ENCODE measurements at regions not wholly inside any gene's neighbourhood (a gene's known extent, or its start where the extent isn't known, plus 50 kb on each side); places are given as distances from the start of the nearest gene placed in this dataset.

DNA sequence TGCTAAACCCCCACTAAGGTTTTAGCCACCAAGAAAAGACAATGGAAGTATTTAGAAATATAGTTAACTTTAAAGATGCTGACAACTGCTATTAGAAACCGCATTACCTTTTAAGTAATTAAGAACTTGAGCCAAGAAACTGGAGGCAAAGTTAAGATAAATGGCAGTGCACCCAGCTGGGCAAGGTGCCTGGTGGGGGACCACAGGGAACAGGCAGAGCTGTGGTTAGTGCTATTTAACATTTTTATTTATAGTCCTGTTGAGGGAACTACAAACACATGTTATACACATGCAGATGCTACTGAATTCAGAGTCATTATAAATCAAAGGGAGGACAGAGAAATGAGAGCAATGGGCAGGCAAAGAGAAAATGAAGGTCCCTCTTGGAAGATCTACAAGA is 447.9 kb downstream of the TFAP2B start (continued):
- TF ChIP-seq, protein P1, sequence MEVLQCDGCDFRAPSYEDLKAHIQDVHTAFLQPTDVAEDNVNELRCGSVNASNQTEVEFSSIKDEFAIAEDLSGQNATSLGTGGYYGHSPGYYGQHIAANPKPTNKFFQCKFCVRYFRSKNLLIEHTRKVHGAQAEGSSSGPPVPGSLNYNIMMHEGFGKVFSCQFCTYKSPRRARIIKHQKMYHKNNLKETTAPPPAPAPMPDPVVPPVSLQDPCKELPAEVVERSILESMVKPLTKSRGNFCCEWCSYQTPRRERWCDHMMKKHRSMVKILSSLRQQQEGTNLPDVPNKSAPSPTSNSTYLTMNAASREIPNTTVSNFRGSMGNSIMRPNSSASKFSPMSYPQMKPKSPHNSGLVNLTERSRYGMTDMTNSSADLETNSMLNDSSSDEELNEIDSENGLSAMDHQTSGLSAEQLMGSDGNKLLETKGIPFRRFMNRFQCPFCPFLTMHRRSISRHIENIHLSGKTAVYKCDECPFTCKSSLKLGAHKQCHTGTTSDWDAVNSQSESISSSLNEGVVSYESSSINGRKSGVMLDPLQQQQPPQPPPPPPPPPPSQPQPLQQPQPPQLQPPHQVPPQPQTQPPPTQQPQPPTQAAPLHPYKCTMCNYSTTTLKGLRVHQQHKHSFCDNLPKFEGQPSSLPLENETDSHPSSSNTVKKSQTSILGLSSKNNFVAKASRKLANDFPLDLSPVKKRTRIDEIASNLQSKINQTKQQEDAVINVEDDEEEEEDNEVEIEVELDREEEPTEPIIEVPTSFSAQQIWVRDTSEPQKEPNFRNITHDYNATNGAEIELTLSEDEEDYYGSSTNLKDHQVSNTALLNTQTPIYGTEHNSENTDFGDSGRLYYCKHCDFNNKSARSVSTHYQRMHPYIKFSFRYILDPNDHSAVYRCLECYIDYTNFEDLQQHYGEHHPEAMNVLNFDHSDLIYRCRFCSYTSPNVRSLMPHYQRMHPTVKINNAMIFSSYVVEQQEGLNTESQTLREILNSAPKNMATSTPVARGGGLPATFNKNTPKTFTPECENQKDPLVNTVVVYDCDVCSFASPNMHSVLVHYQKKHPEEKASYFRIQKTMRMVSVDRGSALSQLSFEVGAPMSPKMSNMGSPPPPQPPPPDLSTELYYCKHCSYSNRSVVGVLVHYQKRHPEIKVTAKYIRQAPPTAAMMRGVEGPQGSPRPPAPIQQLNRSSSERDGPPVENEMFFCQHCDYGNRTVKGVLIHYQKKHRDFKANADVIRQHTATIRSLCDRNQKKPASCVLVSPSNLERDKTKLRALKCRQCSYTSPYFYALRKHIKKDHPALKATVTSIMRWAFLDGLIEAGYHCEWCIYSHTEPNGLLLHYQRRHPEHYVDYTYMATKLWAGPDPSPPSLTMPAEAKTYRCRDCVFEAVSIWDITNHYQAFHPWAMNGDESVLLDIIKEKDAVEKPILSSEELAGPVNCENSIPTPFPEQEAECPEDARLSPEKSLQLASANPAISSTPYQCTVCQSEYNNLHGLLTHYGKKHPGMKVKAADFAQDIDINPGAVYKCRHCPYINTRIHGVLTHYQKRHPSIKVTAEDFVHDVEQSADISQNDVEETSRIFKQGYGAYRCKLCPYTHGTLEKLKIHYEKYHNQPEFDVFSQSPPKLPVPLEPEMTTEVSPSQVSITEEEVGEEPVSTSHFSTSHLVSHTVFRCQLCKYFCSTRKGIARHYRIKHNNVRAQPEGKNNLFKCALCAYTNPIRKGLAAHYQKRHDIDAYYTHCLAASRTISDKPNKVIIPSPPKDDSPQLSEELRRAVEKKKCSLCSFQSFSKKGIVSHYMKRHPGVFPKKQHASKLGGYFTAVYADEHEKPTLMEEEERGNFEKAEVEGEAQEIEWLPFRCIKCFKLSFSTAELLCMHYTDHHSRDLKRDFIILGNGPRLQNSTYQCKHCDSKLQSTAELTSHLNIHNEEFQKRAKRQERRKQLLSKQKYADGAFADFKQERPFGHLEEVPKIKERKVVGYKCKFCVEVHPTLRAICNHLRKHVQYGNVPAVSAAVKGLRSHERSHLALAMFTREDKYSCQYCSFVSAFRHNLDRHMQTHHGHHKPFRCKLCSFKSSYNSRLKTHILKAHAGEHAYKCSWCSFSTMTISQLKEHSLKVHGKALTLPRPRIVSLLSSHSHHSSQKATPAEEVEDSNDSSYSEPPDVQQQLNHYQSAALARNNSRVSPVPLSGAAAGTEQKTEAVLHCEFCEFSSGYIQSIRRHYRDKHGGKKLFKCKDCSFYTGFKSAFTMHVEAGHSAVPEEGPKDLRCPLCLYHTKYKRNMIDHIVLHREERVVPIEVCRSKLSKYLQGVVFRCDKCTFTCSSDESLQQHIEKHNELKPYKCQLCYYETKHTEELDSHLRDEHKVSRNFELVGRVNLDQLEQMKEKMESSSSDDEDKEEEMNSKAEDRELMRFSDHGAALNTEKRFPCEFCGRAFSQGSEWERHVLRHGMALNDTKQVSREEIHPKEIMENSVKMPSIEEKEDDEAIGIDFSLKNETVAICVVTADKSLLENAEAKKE (CRISPR knock-in tag; IDR thresholded peaks at IDR 0.05), result no peak
- TF ChIP-seq CREB1 (CRISPR knock-in tag; IDR thresholded peaks at IDR 0.05; ENCODE audit: low read depth), result no peak
- TF ChIP-seq ZNF114 (CRISPR knock-in tag; IDR thresholded peaks at IDR 0.05), result no peak
- TF ChIP-seq POLR2AphosphoS5 (IDR thresholded peaks at IDR 0.05; ENCODE audit: low read depth), result no peak
- no peak for TF ChIP-seq JUNB (IDR thresholded peaks at IDR 0.05; ENCODE audit: unreplicated experiment)

DNA sequence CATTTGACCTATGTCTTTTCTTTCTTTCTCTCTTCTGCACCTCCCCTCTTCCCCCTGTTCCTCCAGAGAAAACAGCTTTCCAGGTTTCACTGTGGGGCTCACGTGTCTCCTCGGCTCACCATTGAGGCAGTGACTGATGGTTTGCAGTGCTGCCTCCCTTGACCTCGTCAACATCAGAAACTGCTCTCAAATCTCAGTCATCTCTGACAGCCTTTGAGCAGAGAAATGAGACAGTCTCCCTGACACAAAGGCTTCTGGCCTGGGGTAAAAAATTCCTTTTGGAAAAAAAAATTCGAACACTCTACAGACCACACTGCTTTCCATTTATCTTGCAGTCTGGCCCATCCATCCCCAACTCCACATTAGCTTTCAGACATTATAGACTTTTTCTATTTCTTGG is 450.0 kb downstream of the TFAP2B start:
- no peak overlapping the region for H3K27ac Mint-ChIP-seq
- no peak overlapping the region for H3K4me3 ChIP-seq
- H3K4me1 ChIP-seq (ENCODE audit: insufficient read depth), result no peaks in the 10 kb centered on the region; the same call in 1 of the 2 replicates
- TF ChIP-seq, protein P2, sequence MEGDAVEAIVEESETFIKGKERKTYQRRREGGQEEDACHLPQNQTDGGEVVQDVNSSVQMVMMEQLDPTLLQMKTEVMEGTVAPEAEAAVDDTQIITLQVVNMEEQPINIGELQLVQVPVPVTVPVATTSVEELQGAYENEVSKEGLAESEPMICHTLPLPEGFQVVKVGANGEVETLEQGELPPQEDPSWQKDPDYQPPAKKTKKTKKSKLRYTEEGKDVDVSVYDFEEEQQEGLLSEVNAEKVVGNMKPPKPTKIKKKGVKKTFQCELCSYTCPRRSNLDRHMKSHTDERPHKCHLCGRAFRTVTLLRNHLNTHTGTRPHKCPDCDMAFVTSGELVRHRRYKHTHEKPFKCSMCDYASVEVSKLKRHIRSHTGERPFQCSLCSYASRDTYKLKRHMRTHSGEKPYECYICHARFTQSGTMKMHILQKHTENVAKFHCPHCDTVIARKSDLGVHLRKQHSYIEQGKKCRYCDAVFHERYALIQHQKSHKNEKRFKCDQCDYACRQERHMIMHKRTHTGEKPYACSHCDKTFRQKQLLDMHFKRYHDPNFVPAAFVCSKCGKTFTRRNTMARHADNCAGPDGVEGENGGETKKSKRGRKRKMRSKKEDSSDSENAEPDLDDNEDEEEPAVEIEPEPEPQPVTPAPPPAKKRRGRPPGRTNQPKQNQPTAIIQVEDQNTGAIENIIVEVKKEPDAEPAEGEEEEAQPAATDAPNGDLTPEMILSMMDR (conservative IDR thresholded peaks at IDR 0.05; ENCODE audit: low read depth in 2 of 2), result no peak
- TF ChIP-seq STAT1 (IDR thresholded peaks at IDR 0.05; ENCODE audit: unreplicated experiment) (no peak), CREB1 (CRISPR knock-in tag; IDR thresholded peaks at IDR 0.05; ENCODE audit: low read depth) (no peak), EZH2 (IDR thresholded peaks at IDR 0.05; ENCODE audit: low read depth, unreplicated experiment) (no peak)
- TF ChIP-seq, protein P3, sequence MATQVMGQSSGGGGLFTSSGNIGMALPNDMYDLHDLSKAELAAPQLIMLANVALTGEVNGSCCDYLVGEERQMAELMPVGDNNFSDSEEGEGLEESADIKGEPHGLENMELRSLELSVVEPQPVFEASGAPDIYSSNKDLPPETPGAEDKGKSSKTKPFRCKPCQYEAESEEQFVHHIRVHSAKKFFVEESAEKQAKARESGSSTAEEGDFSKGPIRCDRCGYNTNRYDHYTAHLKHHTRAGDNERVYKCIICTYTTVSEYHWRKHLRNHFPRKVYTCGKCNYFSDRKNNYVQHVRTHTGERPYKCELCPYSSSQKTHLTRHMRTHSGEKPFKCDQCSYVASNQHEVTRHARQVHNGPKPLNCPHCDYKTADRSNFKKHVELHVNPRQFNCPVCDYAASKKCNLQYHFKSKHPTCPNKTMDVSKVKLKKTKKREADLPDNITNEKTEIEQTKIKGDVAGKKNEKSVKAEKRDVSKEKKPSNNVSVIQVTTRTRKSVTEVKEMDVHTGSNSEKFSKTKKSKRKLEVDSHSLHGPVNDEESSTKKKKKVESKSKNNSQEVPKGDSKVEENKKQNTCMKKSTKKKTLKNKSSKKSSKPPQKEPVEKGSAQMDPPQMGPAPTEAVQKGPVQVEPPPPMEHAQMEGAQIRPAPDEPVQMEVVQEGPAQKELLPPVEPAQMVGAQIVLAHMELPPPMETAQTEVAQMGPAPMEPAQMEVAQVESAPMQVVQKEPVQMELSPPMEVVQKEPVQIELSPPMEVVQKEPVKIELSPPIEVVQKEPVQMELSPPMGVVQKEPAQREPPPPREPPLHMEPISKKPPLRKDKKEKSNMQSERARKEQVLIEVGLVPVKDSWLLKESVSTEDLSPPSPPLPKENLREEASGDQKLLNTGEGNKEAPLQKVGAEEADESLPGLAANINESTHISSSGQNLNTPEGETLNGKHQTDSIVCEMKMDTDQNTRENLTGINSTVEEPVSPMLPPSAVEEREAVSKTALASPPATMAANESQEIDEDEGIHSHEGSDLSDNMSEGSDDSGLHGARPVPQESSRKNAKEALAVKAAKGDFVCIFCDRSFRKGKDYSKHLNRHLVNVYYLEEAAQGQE (IDR thresholded peaks at IDR 0.05; ENCODE audit: unreplicated experiment), result no peak
- TF ChIP-seq, protein P4, sequence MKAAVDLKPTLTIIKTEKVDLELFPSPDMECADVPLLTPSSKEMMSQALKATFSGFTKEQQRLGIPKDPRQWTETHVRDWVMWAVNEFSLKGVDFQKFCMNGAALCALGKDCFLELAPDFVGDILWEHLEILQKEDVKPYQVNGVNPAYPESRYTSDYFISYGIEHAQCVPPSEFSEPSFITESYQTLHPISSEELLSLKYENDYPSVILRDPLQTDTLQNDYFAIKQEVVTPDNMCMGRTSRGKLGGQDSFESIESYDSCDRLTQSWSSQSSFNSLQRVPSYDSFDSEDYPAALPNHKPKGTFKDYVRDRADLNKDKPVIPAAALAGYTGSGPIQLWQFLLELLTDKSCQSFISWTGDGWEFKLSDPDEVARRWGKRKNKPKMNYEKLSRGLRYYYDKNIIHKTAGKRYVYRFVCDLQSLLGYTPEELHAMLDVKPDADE (IDR thresholded peaks at IDR 0.05), result no peak

More for the DNA sequence above, 450.0 kb downstream of the TFAP2B start:
- H3K4me3 Mint-ChIP-seq, result no peak overlapping the region
- no peak for DNase-seq (ENCODE audit: low spot score)
- H3K9me3 Mint-ChIP-seq, result no peaks in the 10 kb centered on the region
- peaks cover 9% of the 10 kb centered on the region; the same call in 2 of the 3 replicates for H3K4me1 Mint-ChIP-seq
- H3K79me2 ChIP-seq (replicated peaks; ENCODE audit: insufficient read depth), result no peaks in the 10 kb centered on the region
- no peaks in the 10 kb centered on the region for H3K36me3 ChIP-seq (ENCODE audit: insufficient read depth)
- no peaks in the 10 kb centered on the region for H3K27me3 ChIP-seq (ENCODE audit: insufficient read depth)
- H2AFZ ChIP-seq, result no peak overlapping the region
- peaks cover 12% of the 10 kb centered on the region; the same call in 1 of the 2 replicates for H3K9me2 ChIP-seq (ENCODE audit: insufficient read depth)
- no peak overlapping the region for H3K4me2 ChIP-seq
- H3K36me3 Mint-ChIP-seq (ENCODE audit: low read depth), result no peaks in the 10 kb centered on the region
- H3K27me3 Mint-ChIP-seq (ENCODE audit: insufficient read depth, low read depth, poor library complexity), result no peaks in the 10 kb centered on the region
- H3F3A ChIP-seq (replicated peaks; ENCODE audit: low read depth), result no peaks in the 10 kb centered on the region
- no peak for ATAC-seq
- no peak overlapping the region for H3K27ac ChIP-seq (ENCODE audit: low read depth)
- no peaks in the 10 kb centered on the region for H4K20me1 ChIP-seq (replicated peaks; ENCODE audit: insufficient read depth)
